ENCODE measurements at regions not wholly inside any gene's neighbourhood (a gene's known extent, or its start where the extent isn't known, plus 50 kb on each side); places are given as distances from the start of the nearest gene placed in this dataset.

DNA sequence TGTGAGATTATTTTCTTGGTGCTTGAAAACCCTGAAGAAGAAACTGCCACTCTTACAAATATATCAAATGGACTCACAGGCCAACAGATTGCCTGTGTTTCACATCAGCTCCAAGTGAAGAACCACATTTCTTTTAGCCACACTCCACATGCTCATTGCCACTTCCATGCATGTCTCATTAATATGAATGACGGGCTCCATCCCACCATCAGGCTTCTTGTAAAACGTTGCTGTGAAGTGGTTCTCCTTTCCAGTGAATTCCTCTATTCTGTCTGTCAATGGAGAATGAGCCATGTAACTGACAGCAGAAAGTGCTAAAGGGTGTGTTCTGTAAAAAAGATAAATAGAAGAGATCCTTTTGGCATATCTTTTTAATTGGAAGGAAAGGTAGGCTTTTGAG lies 188.2 kb upstream of the RMST start:
- Histone ChIP-seq H2AFZ (ENCODE audit: low read depth, low read length) (no peak overlapping the region), H3K4me3 (ENCODE audit: low read length) (no peak overlapping the region)

DNA sequence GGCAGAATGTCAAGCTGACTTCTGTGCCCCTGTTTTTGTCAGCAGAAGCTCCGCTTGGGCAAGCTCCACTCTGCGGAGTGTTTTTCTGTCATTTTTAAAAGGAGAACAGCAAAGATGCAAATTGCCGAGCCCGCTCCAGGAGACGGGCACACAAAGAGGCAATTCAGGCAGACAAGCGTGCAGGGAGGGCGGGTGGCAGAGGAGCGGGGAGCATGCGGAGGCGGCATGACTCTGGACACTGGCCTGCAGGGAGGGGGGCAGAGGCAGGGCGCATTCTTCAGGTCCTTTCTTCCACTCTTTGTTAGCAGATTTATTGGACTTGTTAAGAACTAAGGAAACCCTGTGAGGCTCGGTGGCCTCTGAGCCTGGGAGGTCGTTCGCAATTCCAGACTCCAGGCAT lies 187.3 kb upstream of the RMST start:
- H2AFZ ChIP-seq (ENCODE audit: low read depth, low read length): no peak overlapping the region
- H3K4me3 ChIP-seq (ENCODE audit: low read length): peak overlapping the region; percentile 30
- H3K9me3 ChIP-seq (ENCODE audit: low read length): no peaks in the 10 kb centered on the region
- H3K27me3 ChIP-seq (ENCODE audit: insufficient read depth, low read length): no peaks in the 10 kb centered on the region
- H3K36me3 ChIP-seq (ENCODE audit: insufficient read depth, low read length): no peaks in the 10 kb centered on the region
- peaks cover 55% of the 10 kb centered on the region for H3K4me1 ChIP-seq (ENCODE audit: insufficient read depth, low read length)

More for the DNA sequence above, 188.2 kb upstream of the RMST start:
- Histone ChIP-seq H3K36me3 (ENCODE audit: insufficient read depth, low read length) (no peaks in the 10 kb centered on the region), H3K4me1 (ENCODE audit: insufficient read depth, low read length) (peaks cover 55% of the 10 kb centered on the region), H3K9me3 (ENCODE audit: low read length) (no peaks in the 10 kb centered on the region), H3K27me3 (ENCODE audit: insufficient read depth, low read length) (no peaks in the 10 kb centered on the region)

GRCh38 chr12:97275728-97276590 lies 186.6 kb upstream of the RMST start:
- H3K9me3 ChIP-seq (ENCODE audit: low read length): no peaks in the 10 kb centered on the region
- peaks cover 55% of the 10 kb centered on the region for H3K4me1 ChIP-seq (ENCODE audit: insufficient read depth, low read length)
- H3K4me3 ChIP-seq (ENCODE audit: low read length): peak overlapping the region; percentile 30

GRCh38 chr12:97276661-97277429 lies 185.8 kb upstream of the RMST start:
- peak overlapping the region; percentile 4 for H2AFZ ChIP-seq (ENCODE audit: low read depth, low read length)
- H3K27me3 ChIP-seq (ENCODE audit: insufficient read depth, low read length): no peaks in the 10 kb centered on the region
- H3K4me3 ChIP-seq (ENCODE audit: low read length): peak overlapping the region; percentile 30
- H3K4me1 ChIP-seq (ENCODE audit: insufficient read depth, low read length): peaks cover 55% of the 10 kb centered on the region
- H3K9me3 ChIP-seq (ENCODE audit: low read length): no peaks in the 10 kb centered on the region
- no peaks in the 10 kb centered on the region for H3K36me3 ChIP-seq (ENCODE audit: insufficient read depth, low read length)

More at GRCh38 chr12:97275728-97276590, 186.6 kb upstream of the RMST start:
- H3K27me3 ChIP-seq (ENCODE audit: insufficient read depth, low read length): no peaks in the 10 kb centered on the region
- no peaks in the 10 kb centered on the region for H3K36me3 ChIP-seq (ENCODE audit: insufficient read depth, low read length)
- H2AFZ ChIP-seq (ENCODE audit: low read depth, low read length): peak overlapping the region; percentile 4

GRCh38 chr12:97283297-97283696 lies 179.3 kb upstream of the RMST start:
- Histone ChIP-seq H3K4me1 (ENCODE audit: insufficient read depth, low read length) (no peaks in the 10 kb centered on the region), H3K36me3 (ENCODE audit: insufficient read depth, low read length) (no peaks in the 10 kb centered on the region), H3K4me3 (ENCODE audit: low read length) (no peak overlapping the region), H3K9me3 (ENCODE audit: low read length) (peaks cover 8% of the 10 kb centered on the region), H2AFZ (ENCODE audit: low read depth, low read length) (no peak overlapping the region), H3K27me3 (ENCODE audit: insufficient read depth, low read length) (no peaks in the 10 kb centered on the region)

- peaks cover 2% of the 10 kb centered on the region for H3K9me3 ChIP-seq (ENCODE audit: low read length)
- H2AFZ ChIP-seq (ENCODE audit: low read depth, low read length): no peak overlapping the region
- no peaks in the 10 kb centered on the region for H3K36me3 ChIP-seq (ENCODE audit: insufficient read depth, low read length)
- H3K4me3 ChIP-seq (ENCODE audit: low read length): no peak overlapping the region
- H3K4me1 ChIP-seq (ENCODE audit: insufficient read depth, low read length): peaks cover 6% of the 10 kb centered on the region
- no peaks in the 10 kb centered on the region for H3K27me3 ChIP-seq (ENCODE audit: insufficient read depth, low read length)
Observed at GRCh38 chr12:97288531-97288930, 174.1 kb upstream of the RMST start.

- Histone ChIP-seq H2AFZ (ENCODE audit: low read depth, low read length) (no peak overlapping the region), H3K4me3 (ENCODE audit: low read length) (no peak overlapping the region), H3K4me1 (ENCODE audit: insufficient read depth, low read length) (peaks cover 6% of the 10 kb centered on the region), H3K9me3 (ENCODE audit: low read length) (peaks cover 6% of the 10 kb centered on the region), H3K36me3 (ENCODE audit: insufficient read depth, low read length) (no peaks in the 10 kb centered on the region), H3K27me3 (ENCODE audit: insufficient read depth, low read length) (no peaks in the 10 kb centered on the region)
Observed at GRCh38 chr12:97292588-97292987, 170.0 kb upstream of the RMST start.

DNA sequence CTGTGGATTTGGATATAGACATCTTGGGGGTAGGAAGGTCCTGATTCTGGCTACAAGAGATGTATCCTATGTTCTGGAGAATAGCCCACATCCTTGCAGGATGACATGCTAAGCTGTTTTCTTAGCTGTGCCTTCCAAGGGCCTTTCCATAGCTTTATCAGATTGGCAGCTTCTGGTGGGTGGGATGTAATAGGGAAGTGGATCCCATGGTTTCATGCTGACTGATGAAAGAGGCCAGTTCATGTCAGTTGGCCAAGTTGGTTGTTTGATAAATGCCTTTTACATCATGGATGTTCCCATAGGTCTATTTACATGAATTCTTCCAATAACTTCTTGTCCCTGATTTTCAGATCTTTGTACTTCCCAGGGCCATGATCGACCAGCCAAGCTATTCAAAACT lies 169.1 kb upstream of the RMST start:
- H3K4me3 ChIP-seq (ENCODE audit: low read length): no peak overlapping the region
- no peak overlapping the region for H2AFZ ChIP-seq (ENCODE audit: low read depth, low read length)
- H3K9me3 ChIP-seq (ENCODE audit: low read length): peaks cover 11% of the 10 kb centered on the region
- no peaks in the 10 kb centered on the region for H3K36me3 ChIP-seq (ENCODE audit: insufficient read depth, low read length)
- H3K4me1 ChIP-seq (ENCODE audit: insufficient read depth, low read length): peaks cover 5% of the 10 kb centered on the region
- H3K27me3 ChIP-seq (ENCODE audit: insufficient read depth, low read length): no peaks in the 10 kb centered on the region

- no peak overlapping the region for H3K4me3 ChIP-seq (ENCODE audit: low read length)
- no peaks in the 10 kb centered on the region for H3K27me3 ChIP-seq (ENCODE audit: insufficient read depth, low read length)
- no peak overlapping the region for H2AFZ ChIP-seq (ENCODE audit: low read depth, low read length)
- H3K36me3 ChIP-seq (ENCODE audit: insufficient read depth, low read length): no peaks in the 10 kb centered on the region
- no peaks in the 10 kb centered on the region for H3K4me1 ChIP-seq (ENCODE audit: insufficient read depth, low read length)
- peaks cover 12% of the 10 kb centered on the region for H3K9me3 ChIP-seq (ENCODE audit: low read length)
Observed at GRCh38 chr12:97299847-97300246, 162.8 kb upstream of the RMST start.

DNA sequence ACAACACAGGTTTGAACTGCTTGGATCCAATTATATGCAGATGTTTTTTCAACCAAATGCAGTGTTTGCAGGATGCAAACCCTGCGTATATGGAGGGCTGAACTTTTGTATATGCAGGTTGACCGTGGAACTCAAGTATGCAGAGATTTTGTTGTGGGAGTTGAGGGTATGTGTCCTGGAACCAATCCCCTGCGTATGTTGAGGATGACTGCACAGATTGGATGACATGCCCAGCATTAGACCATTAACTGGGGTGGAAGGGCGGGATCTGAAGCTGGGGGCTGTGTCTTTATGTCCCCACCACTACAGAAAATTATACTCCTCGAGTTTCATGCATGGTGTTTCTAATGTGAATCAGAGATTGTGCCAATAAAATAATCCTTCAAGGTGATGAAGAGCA lies 162.2 kb upstream of the RMST start:
- Histone ChIP-seq H3K4me1 (ENCODE audit: insufficient read depth, low read length) (no peaks in the 10 kb centered on the region), H2AFZ (ENCODE audit: low read depth, low read length) (no peak overlapping the region), H3K4me3 (ENCODE audit: low read length) (no peak overlapping the region), H3K27me3 (ENCODE audit: insufficient read depth, low read length) (no peaks in the 10 kb centered on the region), H3K36me3 (ENCODE audit: insufficient read depth, low read length) (no peaks in the 10 kb centered on the region), H3K9me3 (ENCODE audit: low read length) (peaks cover 8% of the 10 kb centered on the region)

DNA sequence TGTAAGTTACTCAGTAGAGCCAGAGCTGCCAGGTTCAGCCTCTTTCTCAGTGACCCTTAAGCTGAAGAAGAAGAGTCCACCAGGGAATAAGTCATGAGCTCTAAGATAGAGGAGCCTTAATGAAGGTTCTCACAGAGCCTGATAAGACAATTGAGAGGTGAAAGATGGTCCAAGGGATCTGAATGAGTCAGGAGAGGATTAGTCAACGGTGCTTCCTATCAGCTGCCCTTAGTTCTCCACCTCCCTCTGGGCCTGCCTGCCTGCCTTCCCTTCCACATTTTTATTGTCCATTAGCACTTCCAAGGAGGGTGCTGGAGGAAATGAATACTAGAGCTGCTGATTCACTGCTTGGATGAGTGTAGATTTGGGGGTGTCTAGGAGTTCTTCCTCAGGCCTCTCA lies 161.7 kb upstream of the RMST start:
- Histone ChIP-seq H3K36me3 (ENCODE audit: insufficient read depth, low read length) (no peaks in the 10 kb centered on the region), H2AFZ (ENCODE audit: low read depth, low read length) (no peak overlapping the region), H3K4me3 (ENCODE audit: low read length) (no peak overlapping the region), H3K4me1 (ENCODE audit: insufficient read depth, low read length) (peaks cover 4% of the 10 kb centered on the region), H3K27me3 (ENCODE audit: insufficient read depth, low read length) (no peaks in the 10 kb centered on the region), H3K9me3 (ENCODE audit: low read length) (peaks cover 8% of the 10 kb centered on the region)

GRCh38 chr12:97301576-97301975 lies 161.0 kb upstream of the RMST start:
- H3K4me1 ChIP-seq (ENCODE audit: insufficient read depth, low read length): peaks cover 11% of the 10 kb centered on the region

DNA sequence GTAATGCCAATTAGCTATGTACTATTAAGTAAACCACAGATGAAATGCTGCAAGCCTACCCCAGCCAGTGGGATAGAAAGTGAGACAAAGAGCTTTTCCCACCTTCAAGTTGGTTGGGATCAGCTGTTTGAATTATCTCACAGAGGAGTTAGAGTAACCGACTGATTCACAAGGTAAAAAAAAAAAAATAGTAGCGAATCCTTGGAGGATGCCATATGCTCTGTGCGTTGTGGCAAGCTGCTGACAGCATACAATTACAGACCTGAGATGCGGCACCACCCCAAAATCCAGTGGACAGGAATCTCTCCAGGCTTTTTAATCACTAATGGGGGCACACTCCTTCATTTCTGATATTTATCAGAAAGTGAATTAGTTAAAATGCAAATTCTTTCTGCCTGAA lies 157.0 kb upstream of the RMST start:
- Histone ChIP-seq H3K27me3 (ENCODE audit: insufficient read depth, low read length) (no peaks in the 10 kb centered on the region), H2AFZ (ENCODE audit: low read depth, low read length) (peak overlapping the region; percentile 14), H3K9me3 (ENCODE audit: low read length) (peaks cover 2% of the 10 kb centered on the region), H3K4me3 (ENCODE audit: low read length) (no peak overlapping the region), H3K36me3 (ENCODE audit: insufficient read depth, low read length) (no peaks in the 10 kb centered on the region), H3K4me1 (ENCODE audit: insufficient read depth, low read length) (peaks cover 13% of the 10 kb centered on the region)

More at GRCh38 chr12:97301576-97301975, 161.0 kb upstream of the RMST start:
- Histone ChIP-seq H3K27me3 (ENCODE audit: insufficient read depth, low read length) (no peaks in the 10 kb centered on the region), H3K4me3 (ENCODE audit: low read length) (no peak overlapping the region), H3K9me3 (ENCODE audit: low read length) (peaks cover 8% of the 10 kb centered on the region), H2AFZ (ENCODE audit: low read depth, low read length) (no peak overlapping the region), H3K36me3 (ENCODE audit: insufficient read depth, low read length) (no peaks in the 10 kb centered on the region)
